ENCODE measurements at regions not wholly inside any gene's neighbourhood (a gene's known extent, or its start where the extent isn't known, plus 50 kb on each side); places are given as distances from the start of the nearest gene placed in this dataset.

DNA sequence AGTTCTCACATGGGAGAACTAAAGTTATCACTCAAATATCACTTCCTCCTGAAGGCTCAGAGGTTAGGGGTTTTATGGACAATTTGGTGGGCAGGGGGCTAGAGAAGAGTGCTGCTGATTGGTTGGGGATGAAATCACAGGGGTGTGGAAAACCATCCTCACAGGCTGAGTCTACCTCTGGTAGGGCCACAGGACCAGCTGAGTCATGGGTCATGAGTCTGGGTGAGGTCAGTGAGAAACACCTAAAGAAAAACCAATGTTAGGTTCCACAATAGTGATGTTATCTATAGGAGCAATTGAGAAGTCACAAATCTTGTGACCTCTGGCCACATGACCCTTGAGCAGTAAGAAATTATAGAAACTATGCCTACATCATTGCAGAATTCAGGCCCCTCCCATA is 203.3 kb upstream of the TARS1 start:
- no peak for DNase-seq (ENCODE audit: extremely low read depth, low read depth)

DNA sequence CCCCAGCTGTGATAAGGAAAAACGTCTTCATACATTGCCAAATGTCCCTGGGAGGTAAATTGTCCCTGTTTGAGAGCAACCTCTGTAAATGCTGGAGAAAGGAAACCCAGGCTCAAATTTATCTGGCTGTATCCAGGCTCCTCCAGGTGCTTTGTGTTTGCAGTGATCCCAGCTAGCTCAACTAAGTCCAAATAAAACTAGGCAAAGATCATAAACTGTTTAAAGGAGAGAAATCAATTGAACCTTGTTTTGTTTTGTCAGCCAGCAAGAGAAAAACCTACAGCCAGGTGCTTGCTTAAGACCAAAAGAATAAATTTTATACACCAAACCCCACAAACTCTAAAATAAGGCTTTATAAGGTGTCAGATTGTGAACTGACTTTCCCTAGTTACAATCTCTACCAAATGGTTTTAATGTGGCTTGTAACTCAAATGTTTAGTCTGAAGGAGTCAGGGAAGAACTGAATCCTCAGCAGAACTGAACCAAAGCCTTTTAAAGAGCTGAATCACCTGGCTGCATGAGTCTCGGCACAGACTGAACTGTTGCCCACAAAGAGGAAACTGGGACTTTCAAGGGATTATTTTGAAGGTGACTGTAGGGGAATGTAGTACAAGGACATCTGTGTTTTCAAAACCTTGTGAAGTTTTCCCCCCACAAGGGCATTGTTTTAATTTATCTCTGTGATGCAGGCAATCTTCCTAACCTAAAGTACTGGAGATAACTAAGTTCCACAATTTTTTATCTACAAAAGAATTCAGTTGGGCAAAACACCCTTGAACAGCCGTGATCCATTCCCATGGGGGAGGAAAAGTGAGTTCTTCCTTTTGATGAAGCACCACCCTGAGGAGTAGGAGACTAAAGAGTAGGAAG is 201.7 kb upstream of the TARS1 start:
- DNase-seq (ENCODE audit: extremely low read depth, low read depth) = no peak

DNA sequence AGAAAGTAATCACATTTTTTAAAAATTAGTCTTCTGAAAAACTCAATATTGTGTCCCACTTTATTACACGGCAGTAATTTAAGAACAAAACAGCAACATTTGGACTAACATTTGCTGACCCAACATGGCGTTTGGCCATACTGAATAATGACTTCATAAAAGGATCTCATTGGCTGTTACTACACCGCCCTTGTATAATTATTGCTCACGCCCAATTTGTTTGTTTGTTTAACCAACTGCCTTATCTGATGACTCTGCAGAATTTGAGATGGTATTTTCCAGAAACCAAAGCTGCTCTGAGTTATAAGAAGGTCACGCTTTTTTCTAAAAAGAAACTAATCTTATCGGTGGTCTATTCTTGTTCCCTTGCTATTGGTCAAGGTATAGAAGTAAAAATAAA is 200.2 kb upstream of the TARS1 start:
- no peak for DNase-seq (ENCODE audit: extremely low read depth, low read depth)

DNA sequence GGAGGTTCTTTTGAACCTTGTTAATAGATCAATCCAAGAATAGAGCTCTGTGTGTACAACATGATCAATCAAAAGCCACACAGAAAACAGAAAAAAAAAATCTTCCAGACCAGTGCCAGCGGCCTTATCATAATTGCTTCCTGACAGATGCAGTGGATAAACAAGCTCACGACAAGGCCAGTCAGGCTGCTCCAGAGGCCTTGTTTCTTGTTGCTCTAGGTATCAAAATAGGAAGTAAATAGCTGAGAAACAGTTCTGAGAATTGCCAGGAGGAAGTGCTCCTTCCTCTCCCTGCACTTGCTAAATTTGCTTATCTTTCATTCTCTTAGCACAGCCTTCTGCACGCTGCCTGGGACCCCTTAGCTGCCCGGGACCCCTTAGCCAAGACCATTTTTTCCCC is 199.0 kb upstream of the TARS1 start:
- no peak for DNase-seq (ENCODE audit: extremely low read depth, low read depth)

DNA sequence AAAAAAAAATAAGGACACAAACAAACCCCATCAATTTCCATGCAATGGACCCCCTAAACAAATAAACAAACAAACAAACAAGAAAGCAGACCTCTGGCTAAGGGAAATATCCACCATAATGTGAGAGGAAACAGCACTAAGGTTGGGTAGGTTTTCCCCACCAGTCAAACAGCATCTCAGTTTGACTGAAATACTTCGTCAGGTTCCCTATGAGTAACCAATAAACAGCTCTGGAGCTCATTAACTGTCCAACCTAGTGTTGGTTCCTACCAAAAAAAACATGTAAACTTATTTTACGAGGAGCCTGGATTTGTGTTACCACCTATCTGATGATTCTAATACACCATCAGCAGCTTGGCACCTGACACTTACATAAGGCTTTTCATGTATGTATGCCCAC is 198.5 kb upstream of the TARS1 start:
- DNase-seq (ENCODE audit: extremely low read depth, low read depth) = no peak

DNA sequence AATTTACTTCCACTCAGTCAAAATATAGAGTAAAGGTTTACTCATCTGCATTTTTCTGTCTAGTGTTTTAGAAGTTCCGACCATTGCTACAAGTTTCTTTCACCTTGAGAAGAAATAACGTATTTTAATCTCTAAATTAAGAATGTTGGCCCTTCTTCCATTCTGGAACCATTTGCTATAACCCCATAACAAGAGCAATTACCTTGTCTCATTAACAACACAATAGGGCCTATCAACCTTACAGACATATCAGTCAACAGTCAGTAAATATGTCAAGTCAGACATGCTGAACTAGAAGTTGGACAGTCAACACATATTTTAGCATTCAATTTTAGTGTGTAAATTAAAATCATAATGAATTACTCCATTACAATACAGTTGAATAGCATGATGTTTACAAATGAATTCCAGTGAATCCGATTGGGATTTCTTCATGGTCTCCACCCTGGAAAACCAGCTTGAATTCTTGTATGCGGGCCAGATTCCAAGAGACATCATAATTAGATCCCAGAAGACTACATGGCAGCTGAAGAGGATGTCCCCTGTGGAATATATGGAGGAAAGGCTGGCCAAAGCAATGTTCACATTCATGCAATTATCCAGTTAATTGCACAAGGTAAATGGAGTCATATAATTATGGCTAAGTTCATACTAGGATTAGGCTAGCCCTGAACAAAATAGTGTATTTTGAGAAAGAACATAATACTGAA is 196.2 kb upstream of the TARS1 start:
- no peak for DNase-seq (ENCODE audit: extremely low read depth, low read depth)

DNA sequence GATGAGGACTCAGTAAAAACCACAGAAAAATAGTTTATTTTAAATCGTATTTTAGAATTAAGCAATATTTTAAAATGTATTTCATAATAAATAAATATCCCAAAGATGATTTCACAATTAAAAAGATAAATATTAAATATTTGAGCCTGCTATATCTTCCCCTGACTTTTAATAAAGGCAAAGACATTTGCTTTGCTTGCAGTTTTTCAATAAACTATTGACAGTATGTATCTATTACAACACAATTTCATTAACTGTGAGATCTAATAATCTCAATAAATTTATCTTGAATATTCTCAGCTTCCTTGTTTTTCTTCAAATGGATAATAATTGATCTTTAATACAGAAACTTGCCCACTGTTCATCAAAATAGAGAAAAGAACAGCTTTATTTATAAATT is 186.2 kb upstream of the TARS1 start:
- DNase-seq (ENCODE audit: extremely low read depth, low read depth) = no peak

DNA sequence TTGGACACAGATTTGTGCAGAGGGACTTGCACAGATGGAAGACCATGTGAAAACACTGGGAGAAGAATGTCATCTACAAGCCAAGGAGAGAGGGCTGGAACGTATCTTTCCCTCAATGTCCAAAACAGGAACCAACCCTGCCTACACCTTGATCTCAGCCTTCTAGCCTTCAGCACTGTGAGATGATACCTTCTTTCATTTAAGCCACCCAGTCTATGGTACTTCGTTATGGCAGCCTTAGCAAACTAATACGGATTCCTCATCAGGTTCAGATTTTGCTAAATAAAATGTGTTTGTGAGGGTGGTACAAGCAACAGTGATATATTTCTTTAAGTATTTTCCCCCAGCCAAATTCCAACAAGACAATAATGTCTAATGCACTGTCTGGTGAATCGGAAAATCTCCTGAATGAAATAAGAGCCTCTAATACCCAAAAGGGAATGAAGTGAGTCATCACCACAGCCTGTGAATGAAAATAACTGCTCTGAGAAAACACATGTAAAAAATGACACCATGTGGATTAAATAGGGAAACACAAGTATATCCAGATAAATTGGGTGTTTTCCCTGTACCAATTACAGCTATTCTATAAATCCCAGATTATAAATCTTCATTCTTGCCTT is 182.8 kb upstream of the TARS1 start:
- peak; percentile 6 for DNase-seq (ENCODE audit: extremely low read depth, low read depth)

DNA sequence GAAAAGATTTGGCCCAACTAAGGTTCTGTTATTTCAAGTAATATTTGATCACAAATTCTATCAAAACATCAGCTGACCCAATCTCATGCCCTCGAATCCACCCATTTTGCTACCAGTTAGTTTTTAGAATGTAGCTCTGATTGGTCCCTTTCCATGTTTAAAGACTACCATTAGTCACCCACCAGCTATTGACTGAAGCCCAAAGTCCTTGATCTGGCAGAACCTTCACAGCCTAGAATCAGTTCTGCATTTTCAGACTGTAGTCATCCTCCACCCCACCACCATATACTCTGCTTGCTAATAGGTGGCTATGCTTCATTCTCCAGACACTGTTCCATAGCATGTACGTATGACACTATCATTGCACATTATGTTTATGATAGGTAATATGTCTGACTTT is 182.2 kb upstream of the TARS1 start:
- no peak for DNase-seq (ENCODE audit: extremely low read depth, low read depth)

DNA sequence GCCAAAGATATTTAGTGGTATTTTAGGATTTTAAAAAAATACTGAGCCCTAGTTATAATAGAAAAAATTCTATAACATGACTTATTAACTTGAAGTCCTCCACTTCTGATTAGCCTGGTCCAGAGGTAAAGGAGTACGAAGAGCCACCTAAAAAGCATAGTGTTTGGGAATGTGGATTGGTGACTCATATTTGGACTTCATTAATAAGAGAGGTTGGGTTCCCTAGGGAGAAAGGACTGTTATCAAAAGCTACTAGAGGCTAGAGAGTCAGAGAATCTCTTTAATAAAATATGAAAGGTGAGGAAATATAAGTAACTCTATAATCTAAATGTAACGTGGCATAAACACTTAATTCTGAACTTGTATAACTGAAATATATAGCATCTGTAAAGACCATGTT is 180.7 kb upstream of the TARS1 start:
- DNase-seq (ENCODE audit: extremely low read depth, low read depth) = no peak

DNA sequence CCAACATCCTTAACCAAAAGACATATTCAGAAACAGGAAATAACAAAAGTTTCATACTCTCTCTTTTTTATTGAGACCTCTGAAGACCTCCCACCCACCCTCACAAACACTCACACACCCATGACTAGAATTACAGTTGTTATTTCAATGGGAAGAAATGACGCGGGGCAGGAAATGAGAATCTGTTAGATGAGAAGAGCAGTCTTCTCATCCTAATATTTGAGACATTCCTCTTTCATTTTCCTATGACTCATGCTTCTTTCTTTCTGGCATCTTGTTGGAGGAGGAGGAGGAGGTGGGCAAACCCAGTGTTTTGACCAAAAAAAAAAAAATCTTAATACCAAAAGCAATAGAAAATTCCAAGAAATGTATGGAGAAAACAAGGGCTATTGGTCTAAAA is 179.5 kb upstream of the TARS1 start:
- DNase-seq (ENCODE audit: extremely low read depth, low read depth) = no peak

DNA sequence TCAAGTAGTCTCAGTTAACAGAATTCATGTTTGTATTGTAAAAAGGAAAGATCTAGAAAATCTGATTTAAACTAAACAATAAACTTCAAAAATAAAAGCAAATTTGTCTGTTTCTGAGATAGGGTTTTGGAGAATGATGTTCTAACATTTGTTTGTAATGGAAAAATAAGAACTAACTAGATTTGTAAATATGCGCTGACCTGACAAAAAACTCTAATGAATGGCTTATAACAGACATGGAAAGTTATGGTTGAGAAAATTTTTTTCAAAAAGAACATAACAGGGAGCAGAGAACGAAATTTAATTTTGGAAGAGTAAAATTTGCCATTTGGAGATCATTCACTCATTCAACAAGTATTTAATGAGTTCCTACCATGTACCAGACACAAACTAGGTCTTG is 179.0 kb upstream of the TARS1 start:
- no peak for DNase-seq (ENCODE audit: extremely low read depth, low read depth)

DNA sequence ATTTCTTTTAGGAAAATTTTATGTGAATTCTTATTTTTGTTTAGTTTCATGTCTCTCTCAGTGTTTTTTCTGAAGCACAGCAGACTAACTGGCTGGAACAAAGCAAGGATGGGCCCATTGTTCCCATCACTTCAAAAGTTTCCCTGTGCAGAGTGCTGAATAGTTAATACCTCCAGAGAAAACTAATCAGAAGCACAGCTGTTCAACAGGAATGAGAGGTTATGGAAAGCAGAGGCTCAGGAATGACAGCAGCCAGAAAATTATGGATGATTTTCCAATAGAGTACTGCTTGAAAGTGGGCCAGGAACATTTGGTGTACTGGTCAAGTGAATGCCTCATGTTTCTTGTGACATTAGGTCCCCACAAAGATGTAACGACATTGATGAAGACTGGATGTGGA is 173.0 kb upstream of the TARS1 start:
- no peak for DNase-seq (ENCODE audit: extremely low read depth, low read depth)

DNA sequence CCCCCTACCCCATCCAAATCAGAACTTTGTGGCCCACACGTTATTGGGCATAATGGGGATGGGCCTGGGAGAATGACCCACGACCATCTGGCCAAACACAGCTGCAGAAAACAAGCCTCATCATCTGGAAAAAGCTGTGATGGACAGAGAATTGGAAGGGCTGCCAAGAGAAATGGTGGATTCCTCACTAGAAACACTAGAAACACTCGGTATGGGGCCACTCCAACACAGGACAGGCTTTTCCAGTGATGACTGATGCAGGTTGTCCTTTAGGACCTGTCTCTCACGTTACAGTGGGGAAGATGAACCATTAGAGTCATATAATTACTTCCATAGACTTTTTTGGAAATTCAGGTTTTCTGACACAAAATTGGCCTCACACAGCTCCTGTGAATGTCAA is 172.4 kb upstream of the TARS1 start:
- no peak for DNase-seq (ENCODE audit: extremely low read depth, low read depth)

DNA sequence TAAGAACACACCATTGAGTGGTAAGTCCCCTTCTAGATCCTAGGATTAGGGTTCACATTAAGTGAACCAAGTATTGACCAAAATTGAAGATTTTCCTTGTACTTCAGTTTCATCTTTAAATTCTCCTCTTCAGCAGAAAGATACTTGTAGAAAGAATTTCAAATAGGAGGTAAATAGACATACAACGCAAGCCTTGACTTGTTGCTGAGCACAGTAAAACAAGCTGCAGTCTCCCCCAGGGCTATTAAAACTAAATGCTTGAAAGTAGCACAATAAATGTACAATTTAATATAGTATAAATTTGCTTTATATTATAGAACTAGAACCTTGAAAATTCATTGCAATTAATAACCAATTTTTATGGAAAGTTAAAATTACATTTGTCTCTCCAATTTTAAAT is 170.1 kb upstream of the TARS1 start:
- no peak for DNase-seq (ENCODE audit: extremely low read depth, low read depth)

DNA sequence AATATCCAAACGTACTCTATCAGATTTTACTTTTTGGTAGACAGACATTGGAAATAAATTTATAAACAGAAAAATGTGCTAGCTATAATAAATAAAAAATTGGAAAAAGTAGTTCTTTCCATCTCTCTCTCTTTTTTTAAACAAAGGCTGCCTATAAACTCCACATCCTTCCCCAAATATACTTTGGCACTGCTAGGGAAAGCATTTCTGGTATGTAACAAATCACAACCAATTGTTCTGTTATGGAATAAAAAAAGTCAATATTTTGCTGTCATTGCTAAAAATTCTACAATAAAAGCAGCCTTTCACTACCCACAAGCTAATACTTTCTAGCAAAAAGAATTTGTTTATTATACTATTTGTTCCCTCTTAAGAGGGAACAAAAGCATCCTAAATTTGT is 169.2 kb upstream of the TARS1 start:
- no peak for DNase-seq (ENCODE audit: extremely low read depth, low read depth)

DNA sequence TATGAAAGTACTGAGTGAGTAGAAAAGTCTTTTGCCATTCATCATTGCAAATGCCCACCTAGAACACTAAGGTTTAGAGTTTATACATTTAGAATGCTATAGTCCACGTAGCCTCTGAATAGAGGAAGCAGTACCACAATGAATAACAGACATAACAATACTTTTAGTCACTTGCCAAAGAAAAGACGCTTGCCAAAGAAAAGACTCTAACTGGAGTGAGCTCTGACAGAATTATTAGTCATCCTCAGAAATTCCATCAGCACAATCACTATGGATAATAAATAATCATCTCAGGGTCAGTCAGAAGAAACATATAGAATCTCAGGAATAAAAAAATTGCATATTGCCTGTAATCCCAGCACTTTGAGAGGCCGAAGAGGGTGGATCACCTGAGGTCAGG is 168.5 kb upstream of the TARS1 start:
- peak; percentile 54 for DNase-seq (ENCODE audit: extremely low read depth, low read depth)

DNA sequence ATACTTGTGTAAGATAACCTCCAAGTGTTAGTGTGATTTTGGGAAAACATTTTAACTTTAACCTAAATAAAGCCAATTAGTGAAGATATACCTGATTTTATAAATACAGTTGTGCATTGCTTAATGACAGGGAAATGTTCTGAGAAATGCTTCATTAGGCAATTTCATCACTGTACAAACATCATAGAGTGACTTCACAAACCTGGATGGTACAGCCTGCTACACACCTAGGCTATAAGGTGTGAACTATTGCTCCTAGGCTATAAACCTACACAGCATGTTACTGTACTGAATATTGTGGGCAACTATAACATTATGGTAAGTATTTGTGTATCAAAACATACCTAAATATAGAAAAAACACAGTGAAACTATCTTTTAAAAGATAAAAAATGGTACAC is 166.8 kb upstream of the TARS1 start:
- DNase-seq (ENCODE audit: extremely low read depth, low read depth) = no peak

DNA sequence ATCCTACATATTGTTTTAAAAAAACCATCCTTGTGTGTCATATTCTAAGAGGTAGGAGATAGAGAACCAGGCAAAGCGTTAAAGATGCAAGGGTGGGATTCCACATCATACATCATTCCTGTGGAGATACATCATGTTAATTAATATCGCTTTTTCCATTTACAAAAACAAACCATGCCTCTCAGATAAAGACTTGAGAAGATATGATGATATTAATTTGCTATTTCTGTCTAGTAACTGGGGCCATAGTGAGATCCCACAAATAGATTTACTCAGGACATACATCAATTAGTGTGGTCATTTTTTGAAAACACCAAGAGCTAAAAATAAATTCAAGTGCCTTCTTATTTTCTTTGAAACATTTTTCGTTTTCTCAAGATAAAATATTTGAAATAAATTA is 165.4 kb upstream of the TARS1 start:
- no peak for DNase-seq (ENCODE audit: extremely low read depth, low read depth)

DNA sequence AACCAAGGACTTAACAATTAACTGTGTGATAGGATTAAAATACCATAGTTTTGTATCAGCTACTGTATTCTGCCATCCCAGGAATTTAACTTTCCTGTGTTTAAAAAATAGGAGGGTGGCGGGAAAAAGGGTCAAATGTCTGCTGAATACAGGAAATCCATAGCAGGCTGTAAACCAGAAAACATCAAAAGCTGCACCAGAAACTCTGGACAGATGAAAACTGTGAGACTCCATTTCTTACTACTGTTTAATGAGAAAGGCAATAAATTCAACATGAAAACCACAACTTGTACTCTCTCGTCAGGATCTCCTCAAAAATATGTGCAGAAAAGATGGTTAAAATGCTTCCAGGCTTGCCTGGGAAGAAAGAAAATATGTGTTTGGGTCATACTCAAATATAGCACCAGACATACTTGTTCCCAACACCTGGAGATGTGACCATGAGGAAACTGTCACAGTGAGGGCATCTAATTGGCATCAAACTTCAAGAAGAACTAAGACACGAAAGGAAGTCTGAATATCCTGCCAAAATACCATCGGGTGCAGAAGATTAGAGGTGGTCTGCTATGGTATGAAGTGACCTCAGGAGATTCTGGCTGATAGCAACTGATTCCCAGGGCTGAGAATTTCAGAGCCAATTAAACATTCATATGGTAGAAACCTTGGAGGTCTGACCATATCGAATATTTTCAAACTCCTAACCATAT is 164.7 kb upstream of the TARS1 start:
- no peak for DNase-seq (ENCODE audit: extremely low read depth, low read depth)

DNA sequence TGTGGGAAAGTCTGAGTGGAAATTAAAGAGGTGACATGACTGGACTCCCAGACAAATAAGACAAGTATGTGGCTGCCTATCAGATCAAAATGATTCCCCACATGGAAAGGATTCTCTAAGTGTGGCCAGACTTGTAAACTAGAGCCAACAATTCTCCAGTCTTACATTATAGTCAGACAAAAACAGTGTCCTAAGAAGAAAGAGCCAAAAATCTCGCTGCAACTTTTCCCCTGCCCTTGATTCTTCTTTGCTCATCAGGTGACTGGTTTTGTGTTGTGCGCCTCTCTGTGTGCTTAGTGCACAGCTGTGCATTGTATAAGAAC is 164.2 kb upstream of the TARS1 start:
- no peak for DNase-seq (ENCODE audit: extremely low read depth, low read depth)
